ENCODE measurements at regions not wholly inside any gene's neighbourhood (a gene's known extent, or its start where the extent isn't known, plus 50 kb on each side); places are given as distances from the start of the nearest gene placed in this dataset.

- DNase-seq: no peak
Measured at GRCh38 chr12:30428098-30428497, 267.6 kb downstream of the IPO8 start.

- DNase-seq: no peak
Measured at GRCh38 chr12:30427555-30427954, 268.1 kb downstream of the IPO8 start.

- no peak for DNase-seq
Measured at GRCh38 chr12:30425445-30425844, 270.2 kb downstream of the IPO8 start.

- no peak for DNase-seq
Measured at GRCh38 chr12:30423330-30423729, 272.3 kb downstream of the IPO8 start.

GRCh38 chr12:30422844-30423243 is 272.8 kb downstream of the IPO8 start:
- DNase-seq: no peak

- no peak for DNase-seq
Measured at GRCh38 chr12:30420561-30420960, 275.1 kb downstream of the IPO8 start.

- no peak for DNase-seq
Measured at GRCh38 chr12:30417697-30418231, 277.9 kb downstream of the IPO8 start.

- DNase-seq: no peak
Measured at GRCh38 chr12:30416631-30417030, 279.0 kb downstream of the IPO8 start.

- DNase-seq: no peak
Measured at GRCh38 chr12:30415777-30416176, 279.9 kb downstream of the IPO8 start.

- no peak for DNase-seq
Measured at GRCh38 chr12:30414507-30414906, 281.2 kb downstream of the IPO8 start.

- no peak for DNase-seq
Measured at GRCh38 chr12:30400349-30400748, 295.3 kb downstream of the IPO8 start.

- DNase-seq: no peak
Measured at GRCh38 chr12:30399859-30400258, 295.8 kb downstream of the IPO8 start.

GRCh38 chr12:30396576-30396975 is 299.1 kb downstream of the IPO8 start:
- DNase-seq: no peak

GRCh38 chr12:30395190-30395589 is 300.5 kb downstream of the IPO8 start:
- DNase-seq: no peak

GRCh38 chr12:30391766-30392366 is 303.8 kb downstream of the IPO8 start:
- no peak for DNase-seq

GRCh38 chr12:30385706-30386105 is 310.0 kb downstream of the IPO8 start:
- DNase-seq: no peak

- no peak for DNase-seq
Measured at GRCh38 chr12:30384976-30385375, 310.7 kb downstream of the IPO8 start.

- DNase-seq: no peak
Measured at GRCh38 chr12:30378307-30378706, 317.4 kb downstream of the IPO8 start.

GRCh38 chr12:30364822-30365221 is 330.8 kb downstream of the IPO8 start:
- no peak for DNase-seq

- no peak for DNase-seq
Measured at GRCh38 chr12:30361145-30361544, 334.5 kb downstream of the IPO8 start.

GRCh38 chr12:30358671-30359070 is 337.0 kb downstream of the IPO8 start:
- DNase-seq: no peak

- DNase-seq: no peak
Measured at GRCh38 chr12:30357766-30358490, 337.7 kb downstream of the IPO8 start.

- no peak for DNase-seq
Measured at GRCh38 chr12:30345744-30346471, 349.8 kb downstream of the IPO8 start.

- DNase-seq: no peak
Measured at GRCh38 chr12:30330565-30330964, 365.1 kb downstream of the IPO8 start.

All from inflammatory macrophage treated with lipopolysaccharide for 1 hour (primary cell).